ENCODE measurements at regions not wholly inside any gene's neighbourhood (a gene's known extent, or its start where the extent isn't known, plus 50 kb on each side); places are given as distances from the start of the nearest gene placed in this dataset.

DNA sequence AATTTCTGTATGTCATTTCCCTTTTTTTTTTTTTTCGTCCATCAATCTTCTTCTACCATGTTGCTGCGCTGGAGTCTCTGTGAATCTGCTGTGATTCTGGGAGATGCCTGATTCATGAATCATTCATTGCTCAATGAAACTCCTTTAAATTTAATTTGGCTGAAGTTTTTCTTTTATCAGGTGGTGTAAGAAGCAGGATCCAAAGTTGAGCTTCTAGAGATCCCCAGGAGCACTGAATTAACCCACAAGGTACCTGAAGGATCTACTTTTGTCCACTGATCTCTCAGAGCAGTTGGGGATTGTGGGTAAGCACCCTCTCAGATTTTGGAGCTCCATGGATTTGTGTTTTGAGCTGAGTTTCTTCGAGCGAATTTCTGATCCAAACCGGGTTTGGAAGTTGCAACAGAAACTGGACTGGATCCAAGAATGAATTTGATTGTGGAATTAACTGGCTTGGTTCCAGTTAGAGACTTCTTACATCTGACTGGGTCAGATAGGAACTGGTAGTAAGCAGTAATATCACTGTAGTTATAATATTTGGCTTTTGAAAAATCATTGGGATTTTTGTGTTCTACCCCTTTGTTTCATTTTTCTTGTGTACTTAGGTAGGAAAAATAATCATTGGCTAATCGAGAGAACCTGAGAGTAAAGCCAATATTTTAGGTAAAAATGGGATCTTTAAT, 447.8 kb upstream of the TOM1L1 start:
- TF ChIP-seq, protein P1, sequence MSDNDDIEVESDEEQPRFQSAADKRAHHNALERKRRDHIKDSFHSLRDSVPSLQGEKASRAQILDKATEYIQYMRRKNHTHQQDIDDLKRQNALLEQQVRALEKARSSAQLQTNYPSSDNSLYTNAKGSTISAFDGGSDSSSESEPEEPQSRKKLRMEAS (IDR thresholded peaks at IDR 0.05): no peak
- TF ChIP-seq YY1 (IDR thresholded peaks at IDR 0.05) (no peak), TAF1 (conservative IDR thresholded peaks at IDR 0.05) (no peak), GABPA (IDR thresholded peaks at IDR 0.05 in 1 of 2, conservative IDR thresholded peaks at IDR 0.05 in 1 of 2) (no peak)
- TF ChIP-seq, protein P2, sequence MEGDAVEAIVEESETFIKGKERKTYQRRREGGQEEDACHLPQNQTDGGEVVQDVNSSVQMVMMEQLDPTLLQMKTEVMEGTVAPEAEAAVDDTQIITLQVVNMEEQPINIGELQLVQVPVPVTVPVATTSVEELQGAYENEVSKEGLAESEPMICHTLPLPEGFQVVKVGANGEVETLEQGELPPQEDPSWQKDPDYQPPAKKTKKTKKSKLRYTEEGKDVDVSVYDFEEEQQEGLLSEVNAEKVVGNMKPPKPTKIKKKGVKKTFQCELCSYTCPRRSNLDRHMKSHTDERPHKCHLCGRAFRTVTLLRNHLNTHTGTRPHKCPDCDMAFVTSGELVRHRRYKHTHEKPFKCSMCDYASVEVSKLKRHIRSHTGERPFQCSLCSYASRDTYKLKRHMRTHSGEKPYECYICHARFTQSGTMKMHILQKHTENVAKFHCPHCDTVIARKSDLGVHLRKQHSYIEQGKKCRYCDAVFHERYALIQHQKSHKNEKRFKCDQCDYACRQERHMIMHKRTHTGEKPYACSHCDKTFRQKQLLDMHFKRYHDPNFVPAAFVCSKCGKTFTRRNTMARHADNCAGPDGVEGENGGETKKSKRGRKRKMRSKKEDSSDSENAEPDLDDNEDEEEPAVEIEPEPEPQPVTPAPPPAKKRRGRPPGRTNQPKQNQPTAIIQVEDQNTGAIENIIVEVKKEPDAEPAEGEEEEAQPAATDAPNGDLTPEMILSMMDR (IDR thresholded peaks at IDR 0.05; ENCODE audit: low read depth, low read length, missing input control): no peak
- TF ChIP-seq, protein P3, sequence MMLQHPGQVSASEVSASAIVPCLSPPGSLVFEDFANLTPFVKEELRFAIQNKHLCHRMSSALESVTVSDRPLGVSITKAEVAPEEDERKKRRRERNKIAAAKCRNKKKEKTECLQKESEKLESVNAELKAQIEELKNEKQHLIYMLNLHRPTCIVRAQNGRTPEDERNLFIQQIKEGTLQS (IDR thresholded peaks at IDR 0.05): no peak
- TF ChIP-seq, protein P4, sequence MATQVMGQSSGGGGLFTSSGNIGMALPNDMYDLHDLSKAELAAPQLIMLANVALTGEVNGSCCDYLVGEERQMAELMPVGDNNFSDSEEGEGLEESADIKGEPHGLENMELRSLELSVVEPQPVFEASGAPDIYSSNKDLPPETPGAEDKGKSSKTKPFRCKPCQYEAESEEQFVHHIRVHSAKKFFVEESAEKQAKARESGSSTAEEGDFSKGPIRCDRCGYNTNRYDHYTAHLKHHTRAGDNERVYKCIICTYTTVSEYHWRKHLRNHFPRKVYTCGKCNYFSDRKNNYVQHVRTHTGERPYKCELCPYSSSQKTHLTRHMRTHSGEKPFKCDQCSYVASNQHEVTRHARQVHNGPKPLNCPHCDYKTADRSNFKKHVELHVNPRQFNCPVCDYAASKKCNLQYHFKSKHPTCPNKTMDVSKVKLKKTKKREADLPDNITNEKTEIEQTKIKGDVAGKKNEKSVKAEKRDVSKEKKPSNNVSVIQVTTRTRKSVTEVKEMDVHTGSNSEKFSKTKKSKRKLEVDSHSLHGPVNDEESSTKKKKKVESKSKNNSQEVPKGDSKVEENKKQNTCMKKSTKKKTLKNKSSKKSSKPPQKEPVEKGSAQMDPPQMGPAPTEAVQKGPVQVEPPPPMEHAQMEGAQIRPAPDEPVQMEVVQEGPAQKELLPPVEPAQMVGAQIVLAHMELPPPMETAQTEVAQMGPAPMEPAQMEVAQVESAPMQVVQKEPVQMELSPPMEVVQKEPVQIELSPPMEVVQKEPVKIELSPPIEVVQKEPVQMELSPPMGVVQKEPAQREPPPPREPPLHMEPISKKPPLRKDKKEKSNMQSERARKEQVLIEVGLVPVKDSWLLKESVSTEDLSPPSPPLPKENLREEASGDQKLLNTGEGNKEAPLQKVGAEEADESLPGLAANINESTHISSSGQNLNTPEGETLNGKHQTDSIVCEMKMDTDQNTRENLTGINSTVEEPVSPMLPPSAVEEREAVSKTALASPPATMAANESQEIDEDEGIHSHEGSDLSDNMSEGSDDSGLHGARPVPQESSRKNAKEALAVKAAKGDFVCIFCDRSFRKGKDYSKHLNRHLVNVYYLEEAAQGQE (IDR thresholded peaks at IDR 0.05): no peak

All from liver (tissue), 3 donors.